Astrocyte (in vitro differentiated cells and primary cell): ENCODE measurements at regions not wholly inside any gene's neighbourhood (a gene's known extent, or its start where the extent isn't known, plus 50 kb on each side); places are given as distances from the start of the nearest gene placed in this dataset.

Experiments used
- DNase-seq: peaks from one replicate; pipeline ENCODE4 v3.0.0-alpha.2; 2010; ENCODE audit warnings: low read depth
- FAIRE-seq: peaks from 2 replicates; lab custom pipeline; 2011; peaks lifted over from hg19 to GRCh38; lab: Jason Lieb, UNC
- H2AFZ ChIP-seq: 2 replicates; pipeline ENCODE4 v1.6.0; 2012; ENCODE audit warnings: low read depth, low read length, inconsistent platforms
- H3K27ac ChIP-seq: 2 replicates; pipeline ENCODE4 v1.5.1; 2011; ENCODE audit warnings: low read depth, low read length, inconsistent platforms
- H3K27me3 ChIP-seq: 2 replicates; pipeline ENCODE4 v1.6.0; 2011; ENCODE audit warnings: low read length, inconsistent platforms; ENCODE audit not compliant: insufficient read depth
- H3K36me3 ChIP-seq: 2 replicates; pipeline ENCODE4 v1.5.1; 2011; ENCODE audit warnings: low read length, inconsistent platforms; ENCODE audit not compliant: insufficient read depth
- H3K4me1 ChIP-seq: 2 replicates; pipeline ENCODE4 v1.5.1; 2011; ENCODE audit warnings: low read length, inconsistent platforms; ENCODE audit not compliant: insufficient read depth
- H3K4me2 ChIP-seq: 2 replicates; pipeline ENCODE4 v1.6.0; 2012; ENCODE audit warnings: low read length, inconsistent platforms
- H3K4me3 ChIP-seq: 2 replicates; pipeline ENCODE4 v1.5.1; 2011; ENCODE audit warnings: low read depth, mild to moderate bottlenecking, low read length, inconsistent platforms; ENCODE audit not compliant: insufficient read depth
- H3K79me2 ChIP-seq: 2 replicates; pipeline ENCODE4 v1.6.0; 2012; ENCODE audit warnings: mild to moderate bottlenecking, low read length, inconsistent platforms; ENCODE audit not compliant: insufficient read depth
- H3K9ac ChIP-seq: 2 replicates; pipeline ENCODE4 v1.6.0; 2012; ENCODE audit warnings: mild to moderate bottlenecking, low read length, inconsistent platforms
- H3K9me3 ChIP-seq: 2 replicates; pipeline ENCODE4 v1.5.1; 2012; ENCODE audit warnings: low read depth, mild to moderate bottlenecking, low read length, inconsistent platforms; ENCODE audit not compliant: insufficient read depth
- H4K20me1 ChIP-seq: 2 replicates; pipeline ENCODE4 v1.6.0; 2012; ENCODE audit warnings: low read length, inconsistent platforms; ENCODE audit not compliant: insufficient read depth
- H3K27ac Mint-ChIP-seq: one replicate; pipeline ENCODE4 v1.8.0; 2021; ENCODE audit warnings: mild to moderate bottlenecking, mixed read lengths; ENCODE audit not compliant: unreplicated experiment
- H3K27me3 Mint-ChIP-seq: one replicate; pipeline ENCODE4 v1.8.0; 2021; ENCODE audit warnings: low read depth, mixed read lengths; ENCODE audit not compliant: unreplicated experiment
- H3K36me3 Mint-ChIP-seq: one replicate; pipeline ENCODE4 v1.8.0; 2021; ENCODE audit warnings: low read depth, mixed read lengths; ENCODE audit not compliant: unreplicated experiment
- H3K4me1 Mint-ChIP-seq: one replicate; pipeline ENCODE4 v1.8.0; 2021; ENCODE audit warnings: low read depth, mixed read lengths; ENCODE audit not compliant: unreplicated experiment
- H3K4me3 Mint-ChIP-seq: one replicate; pipeline ENCODE4 v1.8.0; 2021; ENCODE audit warnings: mild to moderate bottlenecking, moderate library complexity, mixed read lengths; ENCODE audit not compliant: unreplicated experiment
- H3K9me3 Mint-ChIP-seq: one replicate; pipeline ENCODE4 v1.8.0; 2021; ENCODE audit warnings: mild to moderate bottlenecking, mixed read lengths; ENCODE audit not compliant: unreplicated experiment
- CTCF ChIP-seq: IDR thresholded peaks from 2 replicates; pipeline ENCODE4 v1.5.1; 2011; ENCODE audit warnings: low read depth, mild to moderate bottlenecking, inconsistent platforms, low read length, moderate library complexity; ENCODE audit not compliant: insufficient read depth
- EZH2 ChIP-seq: IDR thresholded peaks from 2 replicates; pipeline ENCODE4 v1.6.1; 2012; ENCODE audit warnings: mild to moderate bottlenecking, low read length, inconsistent platforms; ENCODE audit not compliant: insufficient read depth

DNA sequence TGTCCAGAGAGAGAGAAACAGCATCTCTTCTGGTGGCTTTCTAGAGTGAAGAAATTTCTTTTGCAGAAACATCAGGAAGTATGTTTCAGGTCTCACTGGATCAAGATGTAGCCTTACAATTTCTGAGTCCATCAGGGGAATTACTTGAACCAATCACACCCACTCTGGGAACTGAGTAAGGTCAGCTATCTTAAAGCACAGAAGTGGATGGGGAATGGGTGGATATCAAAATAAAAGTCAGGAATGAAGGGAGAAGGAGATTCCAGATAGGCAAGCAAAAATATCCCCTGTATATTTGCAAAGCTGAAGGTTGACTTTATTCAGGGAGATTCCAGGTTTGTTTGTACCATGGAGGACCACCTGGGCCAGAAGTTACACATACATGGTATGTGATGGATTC, 188.0 kb downstream of the CYRIA start:
- Histone ChIP-seq H3K79me2 (no peaks in the 10 kb centered on the region), H3K27me3 (no peaks in the 10 kb centered on the region), H3K4me1 (no peaks in the 10 kb centered on the region), H3K27ac (no peak overlapping the region), H3K36me3 (no peaks in the 10 kb centered on the region), H3K9ac (no peak overlapping the region), H2AFZ (no peak overlapping the region), H4K20me1 (no peaks in the 10 kb centered on the region), H3K9me3 (no peaks in the 10 kb centered on the region), H3K4me3 (no peak overlapping the region), H3K4me2 (no peak overlapping the region)
- peaks cover 4% of the 10 kb centered on the region for H3K9me3 Mint-ChIP-seq
- peaks cover 31% of the 10 kb centered on the region for H3K4me1 Mint-ChIP-seq
- no peak overlapping the region for H3K4me3 Mint-ChIP-seq
- H3K27ac Mint-ChIP-seq, result no peak overlapping the region
- DNase-seq, result no peak
- FAIRE-seq, result no peak
- H3K27me3 Mint-ChIP-seq, result peaks cover 4% of the 10 kb centered on the region
- H3K36me3 Mint-ChIP-seq, result no peaks in the 10 kb centered on the region
- no peak for TF ChIP-seq CTCF
- no peak for TF ChIP-seq EZH2

- Mint-ChIP-seq H3K36me3 (no peaks in the 10 kb centered on the region), H3K4me3 (no peak overlapping the region), H3K4me1 (peaks cover 31% of the 10 kb centered on the region), H3K9me3 (peaks cover 4% of the 10 kb centered on the region), H3K27me3 (peaks cover 5% of the 10 kb centered on the region), H3K27ac (no peak overlapping the region)
- Histone ChIP-seq H3K9me3 (no peaks in the 10 kb centered on the region), H4K20me1 (no peaks in the 10 kb centered on the region), H3K4me3 (no peak overlapping the region), H3K4me1 (no peaks in the 10 kb centered on the region), H3K27me3 (no peaks in the 10 kb centered on the region), H3K79me2 (no peaks in the 10 kb centered on the region), H3K27ac (no peak overlapping the region), H2AFZ (no peak overlapping the region), H3K36me3 (no peaks in the 10 kb centered on the region), H3K4me2 (no peak overlapping the region), H3K9ac (no peak overlapping the region)
- no peak for DNase-seq
- FAIRE-seq, result no peak
- TF ChIP-seq EZH2 (no peak), CTCF (no peak)
These were observed 188.8 kb downstream of the CYRIA start for GRCh38 chr2:16476866-16477265.

GRCh38 chr2:16475986-16476567, 189.6 kb downstream of the CYRIA start:
- Histone ChIP-seq H3K4me1 (no peaks in the 10 kb centered on the region), H3K27ac (no peak overlapping the region), H3K4me2 (no peak overlapping the region), H2AFZ (no peak overlapping the region), H3K9me3 (no peaks in the 10 kb centered on the region), H3K4me3 (no peak overlapping the region), H3K36me3 (no peaks in the 10 kb centered on the region), H4K20me1 (no peaks in the 10 kb centered on the region), H3K9ac (no peak overlapping the region), H3K27me3 (no peaks in the 10 kb centered on the region), H3K79me2 (no peaks in the 10 kb centered on the region)
- FAIRE-seq (no peak), DNase-seq (no peak)
- peaks cover 11% of the 10 kb centered on the region for H3K27me3 Mint-ChIP-seq
- H3K9me3 Mint-ChIP-seq, result peaks cover 4% of the 10 kb centered on the region
- peaks cover 27% of the 10 kb centered on the region for H3K4me1 Mint-ChIP-seq
- no peak overlapping the region for H3K4me3 Mint-ChIP-seq
- TF ChIP-seq CTCF, result no peak
- no peak for TF ChIP-seq EZH2
- no peaks in the 10 kb centered on the region for H3K36me3 Mint-ChIP-seq
- H3K27ac Mint-ChIP-seq, result peak overlapping the region; percentile 53
